SKM-1 treated with dmso at 0.1 percent for 144 hours (cell line): ENCODE measurements at regions not wholly inside any gene's neighbourhood (a gene's known extent, or its start where the extent isn't known, plus 50 kb on each side); places are given as distances from the start of the nearest gene placed in this dataset.

Experiments used
- DNase-seq: peaks from one replicate; lab custom pipeline; 2025; ENCODE audit not compliant: unreplicated experiment; lab: John Stamatoyannopoulos, UW

GRCh38 chr3:126267169-126267975 lies 87.0 kb upstream of the ALDH1L1 start:
- no peak for DNase-seq

GRCh38 chr3:126266850-126267168 lies 86.4 kb upstream of the ALDH1L1 start:
- no peak for DNase-seq

GRCh38 chr3:126266291-126266840 lies 86.0 kb upstream of the ALDH1L1 start:
- no peak for DNase-seq

GRCh38 chr3:126264952-126265351 lies 84.6 kb upstream of the ALDH1L1 start:
- no peak for DNase-seq

- no peak for DNase-seq
These were observed 84.0 kb upstream of the ALDH1L1 start for GRCh38 chr3:126264381-126264780.

DNA sequence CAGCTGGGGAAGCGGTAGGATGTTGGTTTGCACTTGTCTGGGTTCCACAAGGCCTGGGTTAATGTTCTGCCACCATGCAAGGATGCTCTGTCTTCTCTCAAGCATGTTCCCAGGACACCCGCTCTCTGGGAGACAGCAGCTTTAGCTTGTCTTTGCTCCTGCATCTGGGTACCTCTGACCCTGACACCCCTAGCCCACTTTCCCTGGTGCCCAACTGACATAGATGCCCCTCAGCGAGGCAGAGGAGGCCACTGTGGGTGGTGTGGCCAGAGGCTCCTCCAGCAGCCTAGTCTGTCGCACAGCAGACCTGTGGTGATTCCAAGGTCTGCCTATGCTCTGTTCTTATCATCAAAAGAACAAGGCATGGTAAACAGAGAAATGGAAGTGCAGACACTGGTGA lies 83.6 kb upstream of the ALDH1L1 start:
- DNase-seq: no peak

- no peak for DNase-seq
These were observed 83.2 kb upstream of the ALDH1L1 start for GRCh38 chr3:126263539-126263938.

GRCh38 chr3:126262227-126262626 lies 81.8 kb upstream of the ALDH1L1 start:
- no peak for DNase-seq

GRCh38 chr3:126261037-126261436 lies 80.7 kb upstream of the ALDH1L1 start:
- DNase-seq: peak; percentile 77

DNA sequence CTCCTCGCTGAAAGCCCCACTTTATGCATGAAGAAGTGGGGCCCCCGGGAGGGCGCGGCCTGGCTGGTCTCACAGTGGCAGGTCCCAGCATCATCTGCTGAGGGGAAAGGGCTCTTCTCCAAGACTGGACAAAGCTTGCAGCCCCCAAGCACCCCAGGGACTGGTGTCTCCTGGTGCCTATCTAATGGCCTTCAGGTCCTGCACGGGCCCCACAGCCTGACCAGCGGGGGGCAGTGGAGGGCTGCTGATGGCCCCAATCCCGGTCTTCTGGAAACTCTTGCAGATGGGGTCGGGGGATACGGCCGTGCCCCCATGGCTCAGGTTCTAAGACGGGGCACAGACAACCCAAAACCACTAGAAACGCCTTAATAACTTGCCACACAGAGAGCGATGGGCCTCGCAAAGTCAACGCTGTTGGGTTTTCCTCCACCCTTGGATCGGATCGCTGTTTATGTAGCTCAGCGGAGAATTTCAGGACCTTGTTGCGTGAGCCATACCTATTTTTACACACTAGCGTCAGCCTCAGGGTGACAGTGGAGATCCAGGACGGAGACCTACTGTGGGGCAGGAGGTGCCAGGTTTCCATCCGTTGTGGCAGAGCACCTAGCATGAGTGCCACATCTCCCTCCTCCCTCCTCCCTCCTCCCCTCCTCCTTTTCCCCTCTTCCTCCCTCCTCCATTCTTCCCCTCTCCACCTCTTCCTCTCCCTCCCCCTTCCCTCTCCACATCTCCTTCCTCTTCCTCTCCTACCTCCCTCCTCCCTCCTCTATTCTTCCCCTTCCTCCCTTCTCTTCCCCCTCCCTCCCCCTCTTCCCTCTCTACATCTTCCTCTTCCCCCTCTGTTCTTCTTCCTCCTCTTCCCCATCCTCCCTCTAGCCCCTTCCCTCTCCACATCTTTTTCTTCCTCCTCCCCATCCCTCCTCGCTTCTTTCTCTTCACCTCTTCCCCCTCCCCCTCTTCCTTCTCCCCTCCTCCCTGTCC lies 79.3 kb upstream of the ALDH1L1 start:
- DNase-seq: no peak

- peak; percentile 34 for DNase-seq
These were observed 78.3 kb upstream of the ALDH1L1 start for GRCh38 chr3:126258670-126259069.

DNA sequence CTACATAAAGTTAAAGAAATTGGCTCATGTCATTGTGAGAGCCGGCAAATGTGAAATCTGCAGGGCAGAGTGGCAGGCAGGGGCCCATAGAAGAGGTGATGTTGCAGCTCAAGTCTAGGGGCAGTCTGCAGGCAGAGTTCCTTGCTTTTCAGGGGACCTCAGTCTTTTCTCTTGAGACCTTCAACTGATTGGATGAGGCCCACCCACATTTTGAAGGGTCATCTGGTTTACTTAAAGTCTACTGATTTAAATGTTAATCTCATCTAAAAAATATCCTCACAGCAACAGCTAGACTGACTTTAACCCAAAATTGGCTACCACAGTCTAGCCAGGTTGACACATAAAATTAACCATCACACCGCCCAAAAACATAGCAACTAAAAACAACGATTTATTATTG lies 77.6 kb upstream of the ALDH1L1 start:
- DNase-seq: no peak

DNA sequence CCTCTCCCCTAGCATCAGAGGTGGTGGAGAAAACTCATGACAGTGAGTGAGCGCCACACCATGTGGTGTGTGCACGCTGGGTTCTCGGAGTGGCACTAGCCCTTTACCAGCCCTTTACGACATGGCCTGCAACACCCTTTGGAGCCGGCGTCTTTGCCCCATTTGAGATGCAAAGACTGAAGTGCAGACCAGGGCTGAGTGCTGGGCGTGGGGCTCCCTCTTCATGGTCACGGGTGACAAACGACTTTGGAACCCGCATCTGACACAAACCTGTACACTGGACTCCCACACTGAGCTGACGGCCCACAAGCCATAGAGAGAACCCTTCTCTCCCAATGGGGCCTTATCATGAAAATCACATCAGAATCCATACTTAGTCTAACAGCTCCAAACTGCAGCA lies 76.8 kb upstream of the ALDH1L1 start:
- no peak for DNase-seq

GRCh38 chr3:126256251-126256650 lies 75.9 kb upstream of the ALDH1L1 start:
- DNase-seq: no peak

DNA sequence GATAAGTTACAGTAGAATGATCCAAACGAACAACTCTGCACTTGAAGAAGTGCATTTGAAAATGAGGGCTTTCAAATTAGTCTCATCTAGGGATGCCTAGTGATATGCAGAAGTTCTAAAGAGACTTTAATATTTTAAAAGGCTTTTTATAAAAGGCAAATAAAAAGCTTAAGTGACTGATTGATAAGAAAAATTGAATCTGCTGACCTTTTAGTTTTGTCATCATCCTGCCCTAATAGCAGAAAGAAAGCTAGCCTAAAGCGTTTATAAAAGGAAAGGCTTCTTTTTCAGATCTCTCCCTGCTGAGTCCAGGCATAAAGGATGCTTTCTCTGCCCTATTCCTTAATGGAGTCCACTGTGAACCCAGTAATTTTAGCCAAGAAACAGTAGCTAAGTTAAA lies 72.7 kb upstream of the ALDH1L1 start:
- no peak for DNase-seq

- no peak for DNase-seq
These were observed 72.0 kb upstream of the ALDH1L1 start for GRCh38 chr3:126252373-126252772.

GRCh38 chr3:126245811-126246727 lies 65.7 kb upstream of the ALDH1L1 start:
- peak; percentile 53 for DNase-seq
